GM23338 (cell line): ENCODE measurements at regions not wholly inside any gene's neighbourhood (a gene's known extent, or its start where the extent isn't known, plus 50 kb on each side); places are given as distances from the start of the nearest gene placed in this dataset.

Source experiments
- ATAC-seq: fragments of 200-7000 bp; cut with Tn5 transposase; 3 replicates; pipeline ENCODE4 v1.9.1; 2020
- DNase-seq: peaks from one replicate; pipeline ENCODE4 v3.0.0-alpha.2; 2015; ENCODE audit warnings: low spot score
- H2AFZ ChIP-seq: fragments of 200-600 bp; sonication (generic); 2 replicates; pipeline ENCODE4 v1.8.0; 2016; ENCODE audit warnings: antibody characterized with exemption, mild to moderate bottlenecking, moderate library complexity
- H3F3A ChIP-seq: fragments of 200-600 bp; sonication (generic); replicated peaks from 2 replicates; pipeline ENCODE4 v1.8.0; 2017; ENCODE audit warnings: antibody characterized with exemption, mixed run types, low read depth
- H3K27ac ChIP-seq: fragments of 200-600 bp; sonication (generic); 2 replicates; pipeline ENCODE4 v1.6.1; 2016; ENCODE audit warnings: low read depth
- H3K27me3 ChIP-seq: fragments of 200-600 bp; sonication (generic); 2 replicates; pipeline ENCODE4 v1.8.0; 2016; ENCODE audit warnings: mild to moderate bottlenecking, mixed run types, moderate library complexity; ENCODE audit not compliant: insufficient read depth
- H3K36me3 ChIP-seq: fragments of 200-600 bp; sonication (generic); 2 replicates; pipeline ENCODE4 v1.8.0; 2016; ENCODE audit warnings: mild to moderate bottlenecking; ENCODE audit not compliant: insufficient read depth
- H3K4me1 ChIP-seq: fragments of 200-600 bp; sonication (generic); 2 replicates; pipeline ENCODE4 v1.8.0; 2016; ENCODE audit warnings: mild to moderate bottlenecking, moderate library complexity; ENCODE audit not compliant: insufficient read depth
- H3K4me2 ChIP-seq: fragments of 200-600 bp; sonication (generic); 2 replicates; pipeline ENCODE4 v1.7.1; 2017; ENCODE audit warnings: mixed run types
- H3K4me3 ChIP-seq: fragments of 200-600 bp; sonication (generic); 2 replicates; pipeline ENCODE4 v1.6.1; 2016; ENCODE audit warnings: mixed run types
- H3K79me2 ChIP-seq: fragments of 200-600 bp; sonication (generic); replicated peaks from 2 replicates; pipeline ENCODE4 v1.8.0; 2017; ENCODE audit warnings: mild to moderate bottlenecking; ENCODE audit not compliant: insufficient read depth
- H3K9me2 ChIP-seq: fragments of 200-600 bp; sonication (generic); 2 replicates; pipeline ENCODE4 v1.8.0; 2017; ENCODE audit not compliant: insufficient read depth
- H4K20me1 ChIP-seq: fragments of 200-600 bp; sonication (generic); replicated peaks from 2 replicates; pipeline ENCODE4 v1.8.0; 2017; ENCODE audit warnings: mild to moderate bottlenecking; ENCODE audit not compliant: insufficient read depth
- H3K27ac Mint-ChIP-seq: 2 replicates; pipeline ENCODE4 v1.8.0; 2020; ENCODE audit warnings: inconsistent platforms, mild to moderate bottlenecking, moderate library complexity, mixed read lengths
- H3K27me3 Mint-ChIP-seq: 3 replicates; pipeline ENCODE4 v1.8.0; 2022; ENCODE audit warnings: low read depth, mild to moderate bottlenecking, moderate library complexity, mixed read lengths, inconsistent platforms; ENCODE audit not compliant: insufficient read depth, poor library complexity
- H3K36me3 Mint-ChIP-seq: 3 replicates; pipeline ENCODE4 v1.8.0; 2021; ENCODE audit warnings: low read depth, mild to moderate bottlenecking, inconsistent platforms, moderate library complexity, mixed read lengths
- H3K4me1 Mint-ChIP-seq: 3 replicates; pipeline ENCODE4 v1.8.0; 2020; ENCODE audit warnings: mild to moderate bottlenecking, inconsistent platforms, mixed read lengths
- H3K4me3 Mint-ChIP-seq: 3 replicates; pipeline ENCODE4 v1.8.0; 2021; ENCODE audit warnings: moderate library complexity, mild to moderate bottlenecking, inconsistent platforms, mixed read lengths
- H3K9me3 Mint-ChIP-seq: 3 replicates; pipeline ENCODE4 v1.8.0; 2020; ENCODE audit warnings: moderate library complexity, mild to moderate bottlenecking, inconsistent platforms, mixed read lengths
- CREB1 ChIP-seq: fragments of 250-450 bp; sonication (Bioruptor Pico); IDR thresholded peaks from 2 replicates; pipeline ENCODE4 v1.5.0; 2020; ENCODE audit warnings: low read depth, mild to moderate bottlenecking, moderate library complexity
- EZH2 ChIP-seq: fragments of 200-600 bp; sonication (generic); IDR thresholded peaks from one replicate; pipeline ENCODE4 v1.8.0; 2017; ENCODE audit warnings: antibody characterized with exemption, mild to moderate bottlenecking, low read depth; ENCODE audit not compliant: unreplicated experiment
- EZH2phosphoT487 ChIP-seq: fragments of 200-600 bp; sonication (generic); IDR thresholded peaks from one replicate; pipeline ENCODE4 v1.8.1; 2018; ENCODE audit warnings: antibody characterized with exemption; ENCODE audit not compliant: unreplicated experiment
- JUNB ChIP-seq: IDR thresholded peaks from one replicate; pipeline ENCODE4 v1.6.1; 2016; ENCODE audit warnings: antibody characterized with exemption; ENCODE audit not compliant: unreplicated experiment
- NANOG ChIP-seq: IDR thresholded peaks from 2 replicates; pipeline ENCODE4 v1.6.1; 2016; ENCODE audit warnings: antibody characterized with exemption, borderline replicate concordance
- POLR2AphosphoS5 ChIP-seq: IDR thresholded peaks from 2 replicates; pipeline ENCODE4 v1.6.1; 2016; ENCODE audit warnings: antibody characterized with exemption, low read depth
- STAT1 ChIP-seq: IDR thresholded peaks from one replicate; pipeline ENCODE4 v1.6.1; 2016; ENCODE audit warnings: antibody characterized with exemption; ENCODE audit not compliant: unreplicated experiment
- ZNF114 ChIP-seq: fragments of 250-450 bp; sonication (Bioruptor Pico); IDR thresholded peaks from 2 replicates; pipeline ENCODE4 v1.5.0; 2020; ENCODE audit warnings: mild to moderate bottlenecking, moderate library complexity
- ZNF331 ChIP-seq: fragments of 250-450 bp; sonication (Bioruptor Pico); IDR thresholded peaks from 2 replicates; pipeline ENCODE4 v1.5.0; 2020; ENCODE audit warnings: low read depth, mild to moderate bottlenecking, moderate library complexity
- ZNF462 ChIP-seq: fragments of 250-450 bp; sonication (Bioruptor Pico); IDR thresholded peaks from 2 replicates; pipeline ENCODE4 v1.5.0; 2020; ENCODE audit warnings: mild to moderate bottlenecking, moderate library complexity
- TF ChIP-seq, protein P1 (sequence below): IDR thresholded peaks from one replicate; pipeline ENCODE4 v1.6.1; 2018; ENCODE audit warnings: antibody characterized with exemption; ENCODE audit not compliant: unreplicated experiment
- TF ChIP-seq, protein P2 (sequence below), 2 experiments: fragments of 200-600 bp in 1 of 2; sonication (generic) in 1 of 2; conservative IDR thresholded peaks; 2 replicates each; pipeline versions ENCODE4 v1.5.1 to v1.6.1; 2016 to 2017; ENCODE audit warnings: antibody characterized with exemption in 2 of 2, low read depth in 2 of 2, mild to moderate bottlenecking in 2 of 2, moderate library complexity in 1 of 2
- TF ChIP-seq, protein P3 (sequence below): IDR thresholded peaks from 2 replicates; pipeline ENCODE4 v1.6.1; 2016; ENCODE audit warnings: antibody characterized with exemption

- Histone ChIP-seq H3K4me2 (no peak overlapping the region), H3F3A (no peaks in the 10 kb centered on the region), H3K9me2 (no peaks in the 10 kb centered on the region), H2AFZ (no peak overlapping the region), H3K27ac (no peak overlapping the region), H4K20me1 (no peaks in the 10 kb centered on the region), H3K79me2 (no peaks in the 10 kb centered on the region), H3K4me3 (no peak overlapping the region), H3K27me3 (no peaks in the 10 kb centered on the region), H3K36me3 (no peaks in the 10 kb centered on the region), H3K4me1 (no peaks in the 10 kb centered on the region)
- Mint-ChIP-seq H3K4me3 (no peak overlapping the region), H3K27ac (no peak overlapping the region), H3K36me3 (no peaks in the 10 kb centered on the region), H3K9me3 (no peaks in the 10 kb centered on the region), H3K4me1 (no peaks in the 10 kb centered on the region), H3K27me3 (no peaks in the 10 kb centered on the region)
- no peak for DNase-seq
- ATAC-seq = no peak
- TF ChIP-seq CREB1 = no peak
- TF ChIP-seq, protein P1, sequence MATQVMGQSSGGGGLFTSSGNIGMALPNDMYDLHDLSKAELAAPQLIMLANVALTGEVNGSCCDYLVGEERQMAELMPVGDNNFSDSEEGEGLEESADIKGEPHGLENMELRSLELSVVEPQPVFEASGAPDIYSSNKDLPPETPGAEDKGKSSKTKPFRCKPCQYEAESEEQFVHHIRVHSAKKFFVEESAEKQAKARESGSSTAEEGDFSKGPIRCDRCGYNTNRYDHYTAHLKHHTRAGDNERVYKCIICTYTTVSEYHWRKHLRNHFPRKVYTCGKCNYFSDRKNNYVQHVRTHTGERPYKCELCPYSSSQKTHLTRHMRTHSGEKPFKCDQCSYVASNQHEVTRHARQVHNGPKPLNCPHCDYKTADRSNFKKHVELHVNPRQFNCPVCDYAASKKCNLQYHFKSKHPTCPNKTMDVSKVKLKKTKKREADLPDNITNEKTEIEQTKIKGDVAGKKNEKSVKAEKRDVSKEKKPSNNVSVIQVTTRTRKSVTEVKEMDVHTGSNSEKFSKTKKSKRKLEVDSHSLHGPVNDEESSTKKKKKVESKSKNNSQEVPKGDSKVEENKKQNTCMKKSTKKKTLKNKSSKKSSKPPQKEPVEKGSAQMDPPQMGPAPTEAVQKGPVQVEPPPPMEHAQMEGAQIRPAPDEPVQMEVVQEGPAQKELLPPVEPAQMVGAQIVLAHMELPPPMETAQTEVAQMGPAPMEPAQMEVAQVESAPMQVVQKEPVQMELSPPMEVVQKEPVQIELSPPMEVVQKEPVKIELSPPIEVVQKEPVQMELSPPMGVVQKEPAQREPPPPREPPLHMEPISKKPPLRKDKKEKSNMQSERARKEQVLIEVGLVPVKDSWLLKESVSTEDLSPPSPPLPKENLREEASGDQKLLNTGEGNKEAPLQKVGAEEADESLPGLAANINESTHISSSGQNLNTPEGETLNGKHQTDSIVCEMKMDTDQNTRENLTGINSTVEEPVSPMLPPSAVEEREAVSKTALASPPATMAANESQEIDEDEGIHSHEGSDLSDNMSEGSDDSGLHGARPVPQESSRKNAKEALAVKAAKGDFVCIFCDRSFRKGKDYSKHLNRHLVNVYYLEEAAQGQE = no peak
- no peak for TF ChIP-seq EZH2phosphoT487
- TF ChIP-seq ZNF114 (CRISPR knock-in tag) = no peak
- TF ChIP-seq, protein P2, sequence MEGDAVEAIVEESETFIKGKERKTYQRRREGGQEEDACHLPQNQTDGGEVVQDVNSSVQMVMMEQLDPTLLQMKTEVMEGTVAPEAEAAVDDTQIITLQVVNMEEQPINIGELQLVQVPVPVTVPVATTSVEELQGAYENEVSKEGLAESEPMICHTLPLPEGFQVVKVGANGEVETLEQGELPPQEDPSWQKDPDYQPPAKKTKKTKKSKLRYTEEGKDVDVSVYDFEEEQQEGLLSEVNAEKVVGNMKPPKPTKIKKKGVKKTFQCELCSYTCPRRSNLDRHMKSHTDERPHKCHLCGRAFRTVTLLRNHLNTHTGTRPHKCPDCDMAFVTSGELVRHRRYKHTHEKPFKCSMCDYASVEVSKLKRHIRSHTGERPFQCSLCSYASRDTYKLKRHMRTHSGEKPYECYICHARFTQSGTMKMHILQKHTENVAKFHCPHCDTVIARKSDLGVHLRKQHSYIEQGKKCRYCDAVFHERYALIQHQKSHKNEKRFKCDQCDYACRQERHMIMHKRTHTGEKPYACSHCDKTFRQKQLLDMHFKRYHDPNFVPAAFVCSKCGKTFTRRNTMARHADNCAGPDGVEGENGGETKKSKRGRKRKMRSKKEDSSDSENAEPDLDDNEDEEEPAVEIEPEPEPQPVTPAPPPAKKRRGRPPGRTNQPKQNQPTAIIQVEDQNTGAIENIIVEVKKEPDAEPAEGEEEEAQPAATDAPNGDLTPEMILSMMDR (conservative IDR thresholded peaks at IDR 0.05; ENCODE audit: low read depth in 2 of 2) = no peak
- no peak for TF ChIP-seq NANOG
- no peak for TF ChIP-seq ZNF331 (CRISPR knock-in tag)
- TF ChIP-seq JUNB = no peak
- TF ChIP-seq, protein P3, sequence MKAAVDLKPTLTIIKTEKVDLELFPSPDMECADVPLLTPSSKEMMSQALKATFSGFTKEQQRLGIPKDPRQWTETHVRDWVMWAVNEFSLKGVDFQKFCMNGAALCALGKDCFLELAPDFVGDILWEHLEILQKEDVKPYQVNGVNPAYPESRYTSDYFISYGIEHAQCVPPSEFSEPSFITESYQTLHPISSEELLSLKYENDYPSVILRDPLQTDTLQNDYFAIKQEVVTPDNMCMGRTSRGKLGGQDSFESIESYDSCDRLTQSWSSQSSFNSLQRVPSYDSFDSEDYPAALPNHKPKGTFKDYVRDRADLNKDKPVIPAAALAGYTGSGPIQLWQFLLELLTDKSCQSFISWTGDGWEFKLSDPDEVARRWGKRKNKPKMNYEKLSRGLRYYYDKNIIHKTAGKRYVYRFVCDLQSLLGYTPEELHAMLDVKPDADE = no peak
- no peak for TF ChIP-seq STAT1
- TF ChIP-seq EZH2 = no peak
- no peak for TF ChIP-seq POLR2AphosphoS5
- TF ChIP-seq ZNF462 (CRISPR knock-in tag) = no peak
These were observed 273.1 kb upstream of the DAB2 start for GRCh38 chr5:39697881-39698280.
